HG02870 (cell line): ENCODE measurements at regions not wholly inside any gene's neighbourhood (a gene's known extent, or its start where the extent isn't known, plus 50 kb on each side); places are given as distances from the start of the nearest gene placed in this dataset.

Experiments used
- ATAC-seq: cut with Tn5 transposase; IDR thresholded peaks from one replicate; pipeline ENCODE4 v1.9.1; 2021; ENCODE audit warnings: mild to moderate bottlenecking, moderate library complexity; ENCODE audit not compliant: unreplicated experiment

DNA sequence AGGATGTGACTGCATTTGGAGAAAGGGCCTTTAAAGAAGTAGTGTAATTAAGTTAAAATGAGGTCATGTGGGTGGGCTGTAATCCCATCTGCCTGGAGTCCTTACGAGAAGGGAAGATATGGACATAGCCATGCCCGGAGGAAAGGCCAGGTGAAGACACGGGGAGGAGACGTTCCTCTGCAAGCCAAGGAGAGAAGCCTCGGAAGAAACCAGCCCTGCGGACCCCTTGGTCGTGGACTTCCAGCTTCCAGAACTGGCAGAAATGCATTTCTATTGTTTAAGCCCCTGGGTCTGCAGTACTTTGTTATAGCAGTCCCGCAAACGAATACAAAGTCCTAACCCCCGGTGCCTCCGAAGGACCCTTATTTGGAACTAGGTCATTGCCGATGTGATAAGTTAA is 87.6 kb upstream of the TAF1B start:
- no peak for ATAC-seq

DNA sequence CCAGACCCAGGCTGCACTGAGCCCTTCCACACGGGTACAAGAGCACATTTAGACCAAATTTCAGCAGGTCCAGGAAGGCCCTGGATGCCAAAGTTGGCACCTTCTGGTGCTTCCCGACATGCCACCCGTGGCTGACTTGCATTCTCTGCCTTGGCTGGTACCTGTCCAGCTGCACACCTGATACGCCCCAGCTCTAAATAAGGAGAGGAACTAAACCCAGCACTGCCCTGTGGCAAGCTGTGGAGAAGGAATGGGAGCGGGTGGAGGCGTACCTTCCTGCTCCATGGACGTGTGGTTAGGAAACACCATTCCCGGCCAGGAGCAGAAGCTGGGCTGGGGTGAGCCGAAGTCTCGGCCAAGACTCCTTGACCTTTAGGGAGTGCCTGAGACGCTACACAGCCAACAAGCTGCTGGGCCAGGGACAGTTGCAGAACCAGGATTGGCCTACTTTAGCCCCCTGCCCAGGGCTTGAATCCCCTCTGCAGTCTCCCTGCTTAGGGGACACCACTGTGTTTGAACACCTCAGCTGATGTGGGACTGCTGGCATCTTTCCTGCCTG is 86.5 kb upstream of the TAF1B start:
- no peak for ATAC-seq

DNA sequence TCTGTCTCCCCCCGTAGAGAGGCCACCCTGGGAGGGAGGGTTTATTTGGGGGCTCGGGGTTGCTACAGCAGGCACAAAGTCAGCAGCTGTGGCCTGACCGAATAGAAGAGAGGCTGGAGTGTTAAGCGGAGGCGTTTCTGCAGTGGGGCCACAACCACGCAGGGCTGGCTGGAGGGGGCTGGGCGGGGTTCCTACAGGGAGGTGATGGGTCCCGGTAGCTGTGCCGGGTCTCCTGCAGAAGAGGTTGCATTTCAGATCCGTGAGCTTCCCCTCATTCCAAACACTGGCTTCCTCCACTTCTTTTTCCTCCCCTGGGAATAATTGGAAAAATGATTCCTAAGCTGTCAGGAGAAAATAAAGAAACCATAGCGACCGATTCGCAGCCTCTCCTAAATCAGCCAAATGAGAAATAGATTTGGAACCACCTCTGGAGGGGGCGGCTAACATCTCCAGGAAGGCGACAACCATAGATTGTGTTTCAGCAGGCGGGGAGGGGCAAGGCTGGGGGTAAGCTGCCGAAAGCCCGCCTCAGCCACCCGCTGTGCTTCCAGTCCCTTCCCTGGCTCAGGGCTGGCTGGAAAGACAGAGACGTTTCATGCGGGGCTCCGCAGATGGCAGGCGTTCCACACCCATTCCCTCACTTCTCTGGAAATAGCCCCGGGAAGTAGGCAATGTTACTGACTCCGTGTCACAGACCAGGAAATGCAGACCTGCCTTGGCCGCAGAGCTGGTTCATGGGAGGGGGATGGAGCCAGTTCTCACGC is 85.6 kb upstream of the TAF1B start:
- no peak for ATAC-seq

DNA sequence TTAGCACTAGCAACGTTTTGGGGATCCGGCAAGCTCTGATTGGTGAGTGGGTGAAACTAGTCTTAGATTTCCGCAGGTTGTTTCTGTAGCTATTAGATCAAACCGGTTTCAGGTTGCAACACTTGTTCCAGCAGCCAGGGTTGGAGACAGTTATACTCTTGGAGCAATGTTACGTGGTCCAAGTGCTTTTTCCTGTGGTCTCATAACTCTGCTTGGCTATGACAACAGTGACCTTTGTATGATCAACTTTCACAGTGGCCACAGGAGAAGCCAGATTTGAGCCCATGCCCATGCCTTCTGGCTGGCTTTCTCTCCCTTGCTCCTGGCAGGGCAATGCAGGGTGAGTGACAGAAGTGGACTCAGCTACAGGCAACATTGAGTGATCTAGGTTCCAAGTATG is 84.5 kb upstream of the TAF1B start:
- ATAC-seq: no peak

DNA sequence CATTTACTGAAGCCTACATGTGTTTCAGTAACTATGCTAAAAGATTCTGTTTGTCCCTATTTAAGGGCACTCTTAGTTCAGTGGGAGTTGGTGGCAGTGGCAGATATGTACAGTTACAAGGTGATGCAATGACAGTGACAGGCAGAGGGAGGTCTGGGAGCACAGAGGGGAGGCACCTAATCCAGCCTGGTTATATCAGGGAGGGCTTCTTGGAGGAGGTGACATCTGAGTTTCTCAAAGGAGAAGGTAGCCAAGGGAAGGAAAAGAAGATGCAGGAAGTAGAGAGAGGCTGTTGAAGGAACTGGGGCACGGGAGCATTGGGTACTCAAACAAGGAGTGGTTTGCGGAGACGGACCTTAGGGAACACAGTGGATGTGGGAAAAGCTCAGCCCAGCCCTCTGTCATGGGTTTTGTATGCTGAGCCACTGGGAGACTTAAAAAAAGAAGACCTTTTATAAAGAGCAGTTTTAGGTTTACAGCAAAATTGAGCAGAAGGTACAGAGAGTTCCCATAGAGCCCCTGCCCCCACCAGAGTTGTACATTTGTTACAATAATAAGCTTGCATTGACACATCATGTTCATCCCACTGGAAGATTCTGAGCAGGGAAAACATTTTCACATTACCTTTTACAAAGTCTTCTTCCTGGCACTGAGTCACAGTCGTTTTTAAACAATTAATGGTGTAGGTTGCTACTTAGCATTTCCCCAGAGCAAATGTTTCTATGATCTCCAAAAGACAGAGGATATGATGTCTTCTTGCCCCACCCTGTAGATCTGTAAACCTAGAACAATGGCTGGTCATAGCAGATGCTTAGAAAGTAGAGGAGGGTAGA is 83.0 kb upstream of the TAF1B start:
- ATAC-seq: no peak

DNA sequence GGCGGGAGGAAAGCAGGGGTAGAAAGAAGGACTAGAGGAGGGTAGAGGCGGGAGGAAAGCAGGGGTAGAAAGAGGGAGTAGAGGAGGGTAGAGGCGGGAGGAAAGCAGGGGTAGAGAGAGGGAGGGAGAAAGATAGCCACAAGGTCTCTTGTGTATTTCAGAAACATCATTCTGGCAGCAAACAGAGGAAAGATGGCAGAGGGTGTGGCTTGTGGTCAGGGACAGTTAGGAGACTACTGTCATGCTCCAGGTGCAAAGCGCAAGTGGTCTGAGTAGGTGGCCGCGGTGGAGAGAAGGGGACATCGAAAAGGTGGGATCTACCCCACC is 82.4 kb upstream of the TAF1B start:
- no peak for ATAC-seq

DNA sequence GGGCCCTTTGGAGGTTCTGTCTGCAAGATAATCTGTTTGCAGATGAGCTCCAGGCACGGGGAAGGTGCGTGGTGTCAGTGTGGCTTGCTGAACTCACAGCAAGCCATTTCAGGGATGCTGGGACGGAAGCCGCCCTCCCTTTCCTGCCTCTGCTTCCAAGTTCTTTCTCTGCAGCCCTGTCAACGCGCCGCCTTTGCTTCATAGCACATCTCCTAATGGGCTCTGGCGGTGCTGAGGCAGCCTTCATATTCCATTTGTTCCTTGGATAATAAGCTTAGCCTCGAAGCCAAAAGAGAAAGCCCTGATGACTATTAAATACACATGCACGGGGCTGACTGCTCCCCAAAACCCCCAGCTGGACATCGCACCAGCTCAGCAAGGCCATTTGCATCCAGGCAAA is 81.7 kb upstream of the TAF1B start:
- ATAC-seq: no peak

DNA sequence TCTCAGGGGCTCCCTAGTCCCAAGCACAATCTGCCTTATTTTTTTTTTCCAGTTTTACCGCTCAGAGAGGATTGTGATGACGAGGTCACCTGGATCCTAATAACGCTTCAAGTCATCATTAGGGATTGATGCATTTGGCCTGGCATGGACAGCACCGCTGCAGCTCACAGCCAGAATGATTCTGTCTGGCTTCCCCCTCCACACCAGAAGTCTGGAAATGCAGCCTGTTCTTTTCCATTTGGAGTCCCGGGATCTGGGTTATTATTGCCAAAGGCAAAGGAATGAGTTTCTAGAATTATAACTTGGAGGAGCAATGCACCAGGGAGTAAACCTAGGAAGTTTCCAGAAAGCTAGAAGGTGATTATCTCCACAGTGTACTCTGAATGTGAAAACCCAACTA is 81.1 kb upstream of the TAF1B start:
- ATAC-seq: no peak

DNA sequence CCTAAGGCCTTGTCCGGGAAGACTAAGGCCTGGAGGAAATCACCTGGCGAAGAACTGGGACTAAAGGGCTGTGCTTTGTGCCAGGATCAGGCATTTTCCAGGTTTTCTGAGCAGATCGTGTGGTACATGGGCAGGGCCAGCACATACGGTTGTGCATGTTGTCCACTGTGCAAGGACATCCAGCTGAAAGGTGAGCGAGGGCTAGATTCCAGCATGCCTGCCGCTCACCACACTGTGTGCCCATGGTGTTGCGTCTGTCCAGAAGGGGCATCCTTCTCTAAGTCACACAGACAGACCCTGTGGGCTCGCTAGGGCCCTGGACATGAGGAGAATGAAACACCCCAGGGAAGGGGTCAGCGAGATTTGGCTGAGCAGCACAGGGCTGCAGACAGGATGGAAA is 80.3 kb upstream of the TAF1B start:
- ATAC-seq: no peak

DNA sequence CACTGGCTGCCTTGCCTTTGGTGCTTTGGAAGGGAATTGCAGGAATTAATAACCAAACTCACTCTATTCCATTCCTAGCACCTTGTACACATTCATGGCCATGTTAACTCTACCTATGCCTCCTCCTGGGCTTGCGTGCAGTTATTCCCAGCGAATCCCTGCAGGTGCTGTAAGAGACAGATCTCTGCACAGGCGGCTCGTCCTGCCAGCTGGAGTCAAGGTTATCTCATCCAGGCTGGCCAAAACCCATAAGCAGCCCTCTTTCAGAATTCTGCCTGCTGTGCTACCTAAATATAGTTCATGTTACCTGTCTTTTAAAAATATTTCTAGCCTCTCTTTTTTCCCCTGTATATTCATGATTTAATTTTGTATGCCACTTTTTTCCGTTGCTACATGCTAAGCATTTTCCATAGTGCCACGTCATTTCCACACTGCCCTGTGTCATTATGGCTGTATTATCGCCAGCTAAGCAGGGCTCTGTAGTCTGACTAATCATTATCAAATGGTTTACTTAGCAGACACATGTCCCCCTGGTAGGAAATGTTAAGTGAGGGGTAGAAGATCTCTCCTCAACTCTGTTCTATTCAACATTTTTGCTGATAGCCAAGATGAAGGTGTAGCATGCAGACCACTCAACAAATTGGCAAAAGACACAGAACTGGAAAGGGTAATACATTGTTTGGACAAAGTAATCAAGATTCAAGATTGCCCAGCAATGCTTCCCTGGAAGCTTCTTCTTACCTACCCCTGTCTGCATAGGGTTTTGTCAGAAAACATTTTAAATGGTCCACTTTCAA is 79.7 kb upstream of the TAF1B start:
- ATAC-seq: no peak

DNA sequence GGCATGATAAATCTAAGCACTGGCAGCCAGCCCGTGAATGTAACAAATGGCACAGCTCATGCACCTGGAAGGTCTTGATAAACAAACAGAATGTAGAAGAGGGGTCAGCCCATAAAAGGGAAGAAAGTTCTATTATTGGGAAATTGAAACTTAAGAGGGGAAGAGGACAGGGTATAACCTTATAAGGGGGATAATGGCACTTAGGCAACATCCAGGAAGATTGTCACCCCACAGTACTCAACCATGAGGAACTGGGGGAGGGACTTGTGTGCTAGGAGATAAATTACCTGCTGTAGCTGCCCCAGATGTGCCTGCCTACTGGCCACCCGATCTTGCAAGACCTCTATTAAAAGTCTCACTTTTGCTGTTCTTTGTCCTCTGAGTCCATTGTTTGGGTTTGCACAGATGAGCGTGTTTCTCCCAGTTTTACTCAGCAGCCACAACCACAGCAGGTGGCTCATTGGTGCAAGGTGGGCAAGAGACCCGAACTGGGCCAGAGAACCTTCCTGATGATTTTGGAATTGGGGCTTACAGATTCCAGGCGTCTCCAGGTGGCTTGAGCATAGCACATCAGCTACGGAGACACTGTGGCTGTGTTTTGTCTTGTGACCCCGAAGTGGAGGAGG is 79.0 kb upstream of the TAF1B start:
- no peak for ATAC-seq

DNA sequence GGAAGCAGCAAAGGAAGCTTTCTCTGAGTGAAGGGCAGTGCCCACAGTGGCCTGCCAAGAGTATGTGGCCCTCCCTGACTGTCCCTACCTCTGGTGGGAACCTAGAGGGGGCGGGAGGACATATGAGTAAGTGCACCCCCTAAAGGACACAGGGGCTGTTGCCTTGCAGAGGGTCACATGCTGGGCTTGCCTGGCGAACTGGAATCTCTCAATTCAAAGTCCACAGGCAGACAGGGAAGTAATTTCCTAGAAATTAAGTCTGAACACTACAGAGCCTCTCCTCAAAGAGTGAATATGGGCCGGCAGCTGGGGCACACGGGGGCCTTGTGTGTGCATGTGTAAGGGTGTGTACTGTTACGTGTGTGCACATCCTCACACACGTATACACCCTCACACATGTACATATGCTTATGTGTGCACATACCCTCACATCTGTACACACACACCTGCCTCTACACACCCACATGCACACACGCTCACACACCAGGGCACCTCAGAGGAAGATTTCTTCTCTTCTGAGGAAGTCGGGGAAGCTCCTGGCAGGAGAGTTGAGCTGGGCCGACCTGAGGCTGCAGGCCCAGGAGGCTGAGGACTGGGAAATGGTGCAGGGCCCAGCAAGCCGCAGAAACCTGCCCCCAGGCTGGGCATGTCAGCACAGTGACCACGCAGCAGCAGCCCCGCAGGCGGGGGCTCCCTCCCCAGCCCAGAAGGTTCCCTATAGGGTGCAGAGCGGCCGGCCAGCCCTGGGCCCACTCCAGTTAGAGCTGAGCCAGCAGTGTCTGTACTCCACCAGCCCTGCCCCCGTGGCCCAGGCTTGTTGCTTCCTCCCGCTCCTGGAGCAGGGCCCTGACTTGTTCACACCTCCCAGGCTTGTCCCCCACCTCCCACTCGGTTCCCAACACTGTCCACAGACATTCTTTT is 77.4 kb upstream of the TAF1B start:
- no peak for ATAC-seq

DNA sequence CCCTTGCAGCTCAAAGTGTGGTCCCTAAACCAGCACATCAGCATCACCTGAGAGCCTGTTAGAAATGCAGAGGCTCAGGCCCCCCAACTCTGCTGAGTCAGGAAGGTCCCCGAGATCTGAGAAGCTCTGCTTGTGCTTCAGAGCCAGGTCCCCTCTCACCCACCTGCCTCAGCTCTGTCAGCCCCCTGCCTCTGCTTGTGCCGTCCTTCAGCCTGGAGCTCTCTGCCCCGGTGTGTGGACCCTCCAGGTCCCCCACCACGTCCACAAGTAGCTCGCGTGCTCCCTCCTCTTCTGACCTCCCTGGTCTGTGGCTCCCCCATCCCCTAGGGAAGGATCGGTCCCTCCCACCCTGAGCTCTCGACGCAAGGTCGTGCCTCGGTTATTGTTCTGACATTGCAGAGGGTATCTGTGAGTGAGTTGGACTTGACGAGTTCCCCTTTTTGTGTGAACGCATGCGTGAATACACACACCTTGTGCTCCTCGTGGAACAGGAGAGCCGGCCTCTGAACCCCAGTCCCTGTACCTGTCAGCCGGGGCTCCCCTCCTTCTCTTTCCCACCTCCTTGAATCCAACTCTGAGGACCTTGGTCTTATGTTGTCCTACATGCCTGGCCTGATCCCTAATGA is 75.5 kb upstream of the TAF1B start:
- no peak for ATAC-seq

DNA sequence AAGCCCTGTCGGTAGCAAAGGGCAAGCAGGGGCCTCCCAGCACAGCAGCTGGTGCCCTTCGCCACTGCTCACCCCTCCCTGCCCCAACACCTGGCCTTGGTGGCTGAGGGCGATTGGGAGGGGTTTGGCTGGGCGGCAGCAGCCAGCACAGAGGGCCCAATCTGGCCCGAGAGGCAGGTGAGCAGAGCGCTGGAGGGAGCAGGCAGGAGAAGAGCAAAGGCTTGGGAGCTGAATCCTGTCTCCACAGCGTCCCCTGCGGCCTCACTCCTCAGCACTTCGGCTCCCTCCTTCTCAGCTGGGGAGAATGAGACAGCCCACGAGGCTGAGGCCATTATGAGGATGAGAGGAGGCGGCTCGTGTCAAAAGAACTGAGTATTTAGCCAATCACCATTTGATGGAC is 74.9 kb upstream of the TAF1B start:
- ATAC-seq: no peak

DNA sequence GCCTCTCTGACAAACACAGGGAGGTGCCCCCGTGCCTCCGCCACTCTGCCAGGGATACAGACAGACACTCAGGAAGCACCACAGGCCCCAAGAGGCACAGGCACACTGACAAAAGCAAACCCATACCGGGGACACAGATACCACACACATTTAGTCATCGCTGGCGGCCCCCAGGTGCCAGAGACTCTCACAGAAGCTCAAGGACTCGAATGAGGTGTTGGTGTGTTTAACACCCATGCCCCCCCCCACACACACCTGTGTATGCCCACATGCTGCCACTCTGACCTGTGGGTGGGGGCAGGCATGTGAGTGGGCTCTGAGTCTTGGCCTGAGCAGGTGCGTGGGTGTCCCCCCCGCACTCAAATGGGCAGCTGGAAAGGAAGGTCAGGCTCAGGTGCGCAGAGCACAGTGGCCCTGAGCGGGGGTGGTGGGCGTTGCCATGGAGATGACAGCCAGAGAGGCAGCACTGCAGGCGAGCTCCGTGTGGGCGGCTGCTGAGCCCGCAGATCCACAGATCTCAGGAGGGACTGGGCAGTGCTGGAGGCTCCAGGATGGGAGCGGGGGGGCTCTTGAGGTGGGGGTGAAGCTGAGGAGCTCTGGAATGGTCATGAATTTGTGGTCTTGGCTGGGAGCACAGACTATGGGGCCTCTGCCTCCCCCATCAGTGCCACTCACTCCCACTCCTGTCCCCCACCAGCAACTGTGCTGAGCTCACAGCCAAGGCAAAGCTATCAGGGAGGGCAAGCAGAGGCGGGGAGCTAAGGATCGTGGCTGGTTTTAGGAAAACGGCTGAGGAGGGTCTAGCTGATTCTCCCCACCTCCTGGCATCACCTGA is 73.9 kb upstream of the TAF1B start:
- ATAC-seq: no peak

DNA sequence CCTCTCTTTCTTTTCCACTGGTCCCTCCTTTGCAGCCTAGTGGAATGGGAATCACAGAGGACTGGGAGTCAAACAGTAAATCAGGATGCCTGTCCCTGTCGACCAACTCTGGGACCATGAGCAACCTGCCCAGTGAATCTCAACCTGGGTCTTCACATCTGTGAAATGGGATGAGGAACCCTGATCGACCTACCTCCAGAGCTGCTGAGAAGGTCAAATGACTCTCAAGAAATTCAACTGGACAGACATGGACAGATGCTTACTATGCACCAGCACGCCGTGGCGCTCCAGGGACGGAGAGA is 73.3 kb upstream of the TAF1B start:
- ATAC-seq: no peak

DNA sequence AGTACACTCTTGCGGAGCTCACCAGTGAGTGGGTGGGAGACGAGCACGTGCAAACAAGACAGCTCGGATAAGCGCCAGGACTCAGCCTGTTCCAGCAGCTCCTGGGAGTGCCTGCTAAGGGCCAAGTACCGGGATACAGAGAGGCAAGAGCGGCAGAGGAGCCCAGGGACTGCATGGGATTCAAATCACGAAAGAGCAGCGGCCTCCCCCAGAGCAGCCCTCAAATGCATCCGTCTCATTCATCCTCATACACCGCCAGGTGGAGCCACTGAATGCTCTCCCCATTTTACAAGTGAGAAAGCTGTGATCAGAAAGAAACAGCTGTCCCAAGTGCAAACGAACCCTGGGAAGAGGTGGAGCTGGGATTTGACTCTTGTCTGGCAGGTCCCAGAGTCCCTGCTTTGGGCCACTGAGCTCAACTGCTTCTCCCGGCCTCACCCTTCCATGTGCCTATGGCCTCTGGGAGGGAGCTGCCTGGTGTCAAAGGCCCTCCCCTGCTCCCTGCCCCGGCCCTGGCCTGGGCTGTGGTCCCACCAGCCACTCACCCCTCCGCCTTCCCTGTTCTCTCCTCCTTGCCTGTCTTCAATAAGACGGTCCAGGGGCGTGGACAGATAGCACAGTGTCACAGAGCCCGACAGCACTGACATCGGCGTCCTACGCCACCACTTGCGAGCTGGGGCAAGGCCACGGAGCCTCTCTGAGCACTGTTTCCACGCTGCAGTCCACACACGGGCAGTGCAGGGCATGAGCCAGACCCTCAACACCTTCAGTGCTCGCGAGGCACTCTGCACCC is 72.8 kb upstream of the TAF1B start:
- no peak for ATAC-seq

DNA sequence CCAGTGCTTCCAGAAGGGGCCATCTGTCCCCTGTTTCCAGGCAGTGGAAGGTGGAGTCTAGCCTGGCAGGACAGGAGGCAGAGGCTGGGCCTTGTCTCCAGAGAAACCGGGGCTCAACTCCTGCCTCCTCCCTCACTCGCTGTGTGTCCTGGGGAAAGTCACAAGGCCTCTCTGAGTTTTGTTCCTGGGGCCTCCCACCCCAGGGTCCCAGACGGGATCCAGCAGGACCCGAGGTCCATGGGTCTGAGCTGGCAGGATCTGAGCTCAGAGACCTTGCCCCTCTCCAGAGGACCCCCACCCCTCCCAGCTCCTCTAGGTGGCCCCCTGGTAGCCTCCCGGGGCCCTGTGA is 72.2 kb upstream of the TAF1B start:
- ATAC-seq: no peak
